ENCODE measurements at regions not wholly inside any gene's neighbourhood (a gene's known extent, or its start where the extent isn't known, plus 50 kb on each side); places are given as distances from the start of the nearest gene placed in this dataset.

GRCh38 chr10:132477066-132477397 is 60.6 kb upstream of the INPP5A start:
- TF ChIP-seq EZH2 (IDR thresholded peaks at IDR 0.05; ENCODE audit: low read length, missing control alignments) (no peak), CTCF (conservative IDR thresholded peaks at IDR 0.05 in 1 of 2, IDR thresholded peaks at IDR 0.05 in 1 of 2; ENCODE audit: low read depth in 1 of 2, low read length in 2 of 2) (no peak)
- Histone ChIP-seq H3K9me3 (ENCODE audit: control insufficient read depth, insufficient read depth, low read depth, low read length) (no peaks in the 10 kb centered on the region), H3K27me3 (ENCODE audit: control insufficient read depth, insufficient read depth, low read length) (no peaks in the 10 kb centered on the region), H3K4me2 (ENCODE audit: extremely low read depth, insufficient read depth, low read length) (no peak overlapping the region), H3K9ac (ENCODE audit: insufficient read depth, low read length) (no peak overlapping the region), H3K36me3 (ENCODE audit: control insufficient read depth, insufficient read depth, low read length) (no peaks in the 10 kb centered on the region), H3K4me3 (replicated peaks in 1 of 4; ENCODE audit: control extremely low read depth in 1 of 4, insufficient read depth in 1 of 4, low read depth in 3 of 4, low read length in 4 of 4) (no peak overlapping the region), H3K27ac (ENCODE audit: insufficient read depth, low read length) (no peak overlapping the region), H4K20me1 (ENCODE audit: control insufficient read depth, extremely low read depth, insufficient read depth, low read length) (no peaks in the 10 kb centered on the region), H3K79me2 (ENCODE audit: control insufficient read depth, insufficient read depth, low read length) (no peaks in the 10 kb centered on the region), H2AFZ (ENCODE audit: low read length) (no peak overlapping the region), H3K4me1 (ENCODE audit: control insufficient read depth, extremely low read depth, insufficient read depth, low read length) (peaks cover 3% of the 10 kb centered on the region)
- DNase-seq (ENCODE audit: low read depth in 2 of 2), result no peak

GRCh38 chr10:132477398-132478340 is 59.9 kb upstream of the INPP5A start:
- no peak overlapping the region for H3K4me3 ChIP-seq (replicated peaks in 1 of 4; ENCODE audit: control extremely low read depth in 1 of 4, insufficient read depth in 1 of 4, low read depth in 3 of 4, low read length in 4 of 4)
- no peak overlapping the region for H3K9ac ChIP-seq (ENCODE audit: insufficient read depth, low read length)
- no peaks in the 10 kb centered on the region for H3K9me3 ChIP-seq (ENCODE audit: control insufficient read depth, insufficient read depth, low read depth, low read length)
- H2AFZ ChIP-seq (ENCODE audit: low read length), result no peak overlapping the region
- no peak overlapping the region for H3K27ac ChIP-seq (ENCODE audit: insufficient read depth, low read length)
- peaks cover 3% of the 10 kb centered on the region for H3K4me1 ChIP-seq (ENCODE audit: control insufficient read depth, extremely low read depth, insufficient read depth, low read length)
- H4K20me1 ChIP-seq (ENCODE audit: control insufficient read depth, extremely low read depth, insufficient read depth, low read length), result no peaks in the 10 kb centered on the region
- DNase-seq (ENCODE audit: low read depth in 2 of 2), result no peak
- no peaks in the 10 kb centered on the region for H3K27me3 ChIP-seq (ENCODE audit: control insufficient read depth, insufficient read depth, low read length)
- no peak overlapping the region for H3K4me2 ChIP-seq (ENCODE audit: extremely low read depth, insufficient read depth, low read length)
- no peaks in the 10 kb centered on the region for H3K79me2 ChIP-seq (ENCODE audit: control insufficient read depth, insufficient read depth, low read length)
- no peaks in the 10 kb centered on the region for H3K36me3 ChIP-seq (ENCODE audit: control insufficient read depth, insufficient read depth, low read length)
- TF ChIP-seq CTCF (conservative IDR thresholded peaks at IDR 0.05 in 1 of 2, IDR thresholded peaks at IDR 0.05 in 1 of 2; ENCODE audit: low read depth in 1 of 2, low read length in 2 of 2) (no peak), EZH2 (IDR thresholded peaks at IDR 0.05; ENCODE audit: low read length, missing control alignments) (no peak)

GRCh38 chr10:132478341-132479023 is 59.1 kb upstream of the INPP5A start:
- Histone ChIP-seq H3K79me2 (ENCODE audit: control insufficient read depth, insufficient read depth, low read length) (no peaks in the 10 kb centered on the region), H4K20me1 (ENCODE audit: control insufficient read depth, extremely low read depth, insufficient read depth, low read length) (no peaks in the 10 kb centered on the region), H3K27ac (ENCODE audit: insufficient read depth, low read length) (no peak overlapping the region), H3K4me2 (ENCODE audit: extremely low read depth, insufficient read depth, low read length) (no peak overlapping the region), H3K4me1 (ENCODE audit: control insufficient read depth, extremely low read depth, insufficient read depth, low read length) (peaks cover 3% of the 10 kb centered on the region), H3K36me3 (ENCODE audit: control insufficient read depth, insufficient read depth, low read length) (no peaks in the 10 kb centered on the region), H3K9ac (ENCODE audit: insufficient read depth, low read length) (no peak overlapping the region), H3K27me3 (ENCODE audit: control insufficient read depth, insufficient read depth, low read length) (no peaks in the 10 kb centered on the region), H3K9me3 (ENCODE audit: control insufficient read depth, insufficient read depth, low read depth, low read length) (no peaks in the 10 kb centered on the region), H3K4me3 (replicated peaks in 1 of 4; ENCODE audit: control extremely low read depth in 1 of 4, insufficient read depth in 1 of 4, low read depth in 3 of 4, low read length in 4 of 4) (no peak overlapping the region), H2AFZ (ENCODE audit: low read length) (no peak overlapping the region)
- no peak for TF ChIP-seq CTCF (conservative IDR thresholded peaks at IDR 0.05 in 1 of 2, IDR thresholded peaks at IDR 0.05 in 1 of 2; ENCODE audit: low read depth in 1 of 2, low read length in 2 of 2)
- no peak for TF ChIP-seq EZH2 (IDR thresholded peaks at IDR 0.05; ENCODE audit: low read length, missing control alignments)
- no peak for DNase-seq (ENCODE audit: low read depth in 2 of 2)

All from fibroblast of lung (primary cell).